ENCODE measurements at regions not wholly inside any gene's neighbourhood (a gene's known extent, or its start where the extent isn't known, plus 50 kb on each side); places are given as distances from the start of the nearest gene placed in this dataset.

DNA sequence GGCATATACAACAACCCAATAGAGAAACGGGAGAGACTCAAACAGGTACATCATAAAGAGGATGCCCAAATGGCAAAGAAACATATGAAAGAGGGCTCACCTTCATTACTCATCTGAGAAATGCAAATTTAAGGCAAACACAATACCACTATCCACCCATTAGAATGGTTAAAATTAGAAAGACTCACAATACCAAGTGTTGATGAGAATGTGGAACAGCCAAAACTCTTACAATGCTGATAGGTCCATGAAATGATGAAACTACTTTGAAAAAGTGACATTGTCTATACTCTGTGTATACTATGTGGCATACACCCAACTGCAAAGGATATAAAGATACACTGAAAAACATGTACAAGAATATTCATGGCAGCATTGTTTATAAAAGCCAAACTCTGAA is 96.2 kb upstream of the TSHZ3 start:
- TF ChIP-seq, protein P1, sequence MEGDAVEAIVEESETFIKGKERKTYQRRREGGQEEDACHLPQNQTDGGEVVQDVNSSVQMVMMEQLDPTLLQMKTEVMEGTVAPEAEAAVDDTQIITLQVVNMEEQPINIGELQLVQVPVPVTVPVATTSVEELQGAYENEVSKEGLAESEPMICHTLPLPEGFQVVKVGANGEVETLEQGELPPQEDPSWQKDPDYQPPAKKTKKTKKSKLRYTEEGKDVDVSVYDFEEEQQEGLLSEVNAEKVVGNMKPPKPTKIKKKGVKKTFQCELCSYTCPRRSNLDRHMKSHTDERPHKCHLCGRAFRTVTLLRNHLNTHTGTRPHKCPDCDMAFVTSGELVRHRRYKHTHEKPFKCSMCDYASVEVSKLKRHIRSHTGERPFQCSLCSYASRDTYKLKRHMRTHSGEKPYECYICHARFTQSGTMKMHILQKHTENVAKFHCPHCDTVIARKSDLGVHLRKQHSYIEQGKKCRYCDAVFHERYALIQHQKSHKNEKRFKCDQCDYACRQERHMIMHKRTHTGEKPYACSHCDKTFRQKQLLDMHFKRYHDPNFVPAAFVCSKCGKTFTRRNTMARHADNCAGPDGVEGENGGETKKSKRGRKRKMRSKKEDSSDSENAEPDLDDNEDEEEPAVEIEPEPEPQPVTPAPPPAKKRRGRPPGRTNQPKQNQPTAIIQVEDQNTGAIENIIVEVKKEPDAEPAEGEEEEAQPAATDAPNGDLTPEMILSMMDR (IDR thresholded peaks at IDR 0.05): no peak
- TF ChIP-seq POLR2A (IDR thresholded peaks at IDR 0.05) (no peak), POLR2AphosphoS5 (IDR thresholded peaks at IDR 0.05) (no peak), EP300 (IDR thresholded peaks at IDR 0.05) (no peak)

Measured in gastroesophageal sphincter (tissue), 3 donors.